ENCODE measurements at regions not wholly inside any gene's neighbourhood (a gene's known extent, or its start where the extent isn't known, plus 50 kb on each side); places are given as distances from the start of the nearest gene placed in this dataset.

DNA sequence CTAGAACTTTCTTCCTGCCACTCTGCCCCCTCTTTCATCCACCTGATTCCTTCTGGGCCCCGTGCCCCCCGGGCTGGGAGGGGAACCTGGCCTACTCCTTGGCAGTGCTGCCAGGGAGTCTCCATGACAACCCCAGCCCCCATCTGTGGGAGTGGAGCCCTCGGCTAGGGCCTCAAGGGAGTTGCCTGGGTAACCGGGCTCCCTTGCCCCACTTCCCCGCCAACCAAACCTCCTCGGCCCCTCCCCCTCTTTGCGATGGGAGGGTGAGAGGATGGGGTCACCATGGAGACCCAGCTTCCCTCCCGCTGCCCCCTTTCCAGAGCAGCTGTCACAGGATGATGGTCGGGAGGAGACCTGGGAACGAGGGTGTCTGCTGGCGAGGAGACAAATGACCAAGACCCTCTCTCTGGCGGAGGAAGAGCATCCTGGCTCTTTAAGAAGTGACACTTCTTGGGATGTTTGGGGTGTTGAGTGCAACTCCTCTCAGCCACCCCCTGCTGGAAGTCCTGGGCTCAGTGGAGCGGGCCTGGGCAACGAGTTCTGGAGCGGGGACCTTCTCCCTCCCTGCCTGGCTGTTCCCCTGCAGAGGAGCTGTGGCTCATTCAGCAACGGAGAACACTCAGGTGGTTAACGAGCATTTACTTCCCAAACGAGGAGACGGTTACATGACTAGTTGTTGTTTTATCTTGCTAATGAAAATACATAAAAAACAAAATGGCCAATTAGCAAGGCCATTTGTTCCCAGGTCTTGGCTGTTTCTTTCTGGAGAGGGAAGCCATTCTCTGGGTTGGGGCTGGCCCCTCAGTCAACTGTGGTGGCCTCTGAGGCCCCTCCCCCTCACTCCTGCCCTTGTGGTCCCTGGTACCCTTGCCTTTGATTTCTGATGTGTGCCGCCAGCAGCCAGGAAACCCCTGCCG, 82.8 kb downstream of the UBIAD1 start:
- TF ChIP-seq CTCF (IDR thresholded peaks at IDR 0.05; ENCODE audit: insufficient read depth, low read length, poor library complexity, severe bottlenecking) = no peak
- no peak for TF ChIP-seq EZH2phosphoT487 (conservative IDR thresholded peaks at IDR 0.05; ENCODE audit: low read length)
